GM18868 (cell line): ENCODE measurements at regions not wholly inside any gene's neighbourhood (a gene's known extent, or its start where the extent isn't known, plus 50 kb on each side); places are given as distances from the start of the nearest gene placed in this dataset.

Experiments used
- ATAC-seq: cut with Tn5 transposase; IDR thresholded peaks from one replicate; pipeline ENCODE4 v1.9.1; 2021; ENCODE audit warnings: mild to moderate bottlenecking, moderate library complexity; ENCODE audit not compliant: unreplicated experiment

- no peak for ATAC-seq
Measured at GRCh38 chr12:116480210-116480810, 78.9 kb upstream of the MAP1LC3B2 start.

DNA sequence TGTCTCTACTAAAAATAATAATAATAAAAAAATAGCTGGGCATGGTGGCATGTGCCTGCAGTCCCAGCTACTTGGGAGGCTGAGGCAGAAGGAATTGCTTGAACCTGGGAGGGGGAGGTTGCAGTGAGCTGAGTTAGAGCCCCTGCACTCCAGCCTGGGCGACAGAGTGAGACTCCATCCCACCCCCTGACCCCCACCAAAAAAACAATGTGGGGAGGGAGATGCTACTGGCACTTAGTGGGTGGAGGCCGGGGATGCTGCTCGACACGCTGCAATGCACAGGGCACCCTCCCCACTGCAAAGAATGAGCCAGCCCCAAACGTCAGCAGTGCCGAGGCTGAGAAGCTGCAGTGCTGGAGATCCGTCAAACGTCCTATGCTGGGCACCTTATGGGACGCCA is 77.5 kb upstream of the MAP1LC3B2 start:
- no peak for ATAC-seq

DNA sequence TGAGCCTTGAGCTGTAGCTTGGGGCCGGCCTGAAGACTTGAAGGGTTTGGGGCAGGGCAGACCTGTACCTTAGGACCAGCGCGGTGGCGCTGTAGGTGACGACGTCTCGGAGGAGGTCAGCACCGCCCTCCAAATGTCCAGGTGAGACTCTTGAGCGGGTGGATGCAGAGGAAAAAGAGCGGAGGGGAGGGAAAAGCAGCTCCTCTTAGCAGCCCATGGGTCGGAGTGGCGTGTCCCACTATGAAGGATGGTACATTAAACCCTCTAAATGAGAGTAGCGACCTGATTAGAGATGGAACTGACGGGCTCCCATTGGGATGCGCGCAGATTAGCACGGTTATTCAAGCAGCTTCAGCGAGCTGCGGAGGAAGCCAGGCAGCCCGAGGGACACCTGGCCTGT is 77.0 kb upstream of the MAP1LC3B2 start:
- no peak for ATAC-seq

DNA sequence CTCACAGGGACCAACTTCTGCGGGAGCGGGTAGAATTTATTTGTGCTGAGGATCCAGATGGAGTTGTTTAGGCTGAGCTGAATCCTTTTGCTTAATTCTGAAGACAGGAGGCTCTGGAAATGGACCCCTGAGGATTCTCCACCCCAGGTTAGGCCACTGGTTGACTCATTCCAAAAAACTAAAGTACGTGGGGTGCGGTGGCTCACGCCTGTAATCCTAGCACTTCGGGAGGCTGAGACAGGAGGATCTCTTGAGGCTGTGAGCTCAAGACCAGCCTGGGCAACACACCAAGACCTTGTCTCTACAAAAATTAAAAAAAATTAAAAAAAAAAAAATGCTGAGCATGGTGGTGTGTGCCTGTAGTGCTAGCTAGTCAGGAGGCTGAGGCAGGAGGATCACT is 76.3 kb upstream of the MAP1LC3B2 start:
- no peak for ATAC-seq

DNA sequence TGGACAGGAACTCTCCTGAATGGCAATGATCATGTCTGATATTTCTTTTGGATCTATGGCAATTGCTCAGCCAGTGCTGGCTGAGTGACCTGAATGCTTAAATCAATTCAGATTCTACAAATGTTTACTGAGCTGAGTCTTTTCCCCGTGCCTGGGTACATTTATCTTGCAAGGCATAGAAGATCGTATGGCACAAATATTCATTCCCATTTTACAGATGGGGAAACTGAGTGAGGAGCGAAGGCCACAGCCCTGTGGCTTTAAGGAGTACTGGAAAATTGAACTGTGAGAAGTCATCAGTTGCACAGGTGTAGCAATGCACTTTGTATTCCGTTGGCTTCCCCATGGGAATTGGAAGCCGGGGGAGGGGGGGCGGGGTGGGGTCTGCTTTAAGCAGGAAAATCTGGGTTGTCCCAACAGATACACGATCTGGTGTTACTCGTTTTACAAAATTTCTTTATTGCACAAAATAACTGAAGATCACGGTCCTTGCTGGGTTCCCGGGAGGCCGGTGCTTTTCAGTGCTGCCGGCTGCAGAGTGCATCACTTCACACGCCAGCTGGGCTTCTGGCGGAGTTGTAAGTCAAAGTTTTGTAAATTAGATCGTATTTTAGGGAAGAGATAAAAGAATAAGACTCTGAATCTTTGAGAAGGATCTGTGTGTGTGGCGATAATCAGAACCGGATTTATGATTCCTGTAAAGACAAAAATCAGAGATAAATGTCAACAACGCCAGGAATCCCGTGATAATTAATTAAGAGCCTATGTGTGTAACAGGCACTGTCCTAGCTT is 75.0 kb upstream of the MAP1LC3B2 start:
- no peak for ATAC-seq

DNA sequence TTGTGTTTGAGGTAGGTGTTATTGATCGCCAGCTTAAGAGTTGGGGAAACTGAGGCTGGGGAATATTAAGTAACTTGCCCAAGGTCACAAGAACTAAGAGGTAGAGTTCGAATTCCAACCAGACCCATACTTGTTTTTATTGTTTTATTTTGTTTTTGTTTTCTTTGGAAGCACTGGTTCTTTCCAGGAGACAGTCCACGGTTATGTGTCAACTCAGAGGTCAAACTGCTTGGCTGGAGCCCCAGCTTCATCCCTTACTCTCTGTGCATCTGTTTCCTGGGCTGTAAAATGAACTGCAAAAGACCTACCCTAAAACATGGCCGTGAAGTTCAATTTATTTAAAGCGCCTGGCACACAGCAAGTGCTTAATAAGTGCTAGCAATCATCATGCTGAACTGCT is 74.4 kb upstream of the MAP1LC3B2 start:
- ATAC-seq: no peak

- no peak for ATAC-seq
Measured at GRCh38 chr12:116489116-116489515, 70.1 kb upstream of the MAP1LC3B2 start.

GRCh38 chr12:116490471-116490870 is 68.7 kb upstream of the MAP1LC3B2 start:
- no peak for ATAC-seq

DNA sequence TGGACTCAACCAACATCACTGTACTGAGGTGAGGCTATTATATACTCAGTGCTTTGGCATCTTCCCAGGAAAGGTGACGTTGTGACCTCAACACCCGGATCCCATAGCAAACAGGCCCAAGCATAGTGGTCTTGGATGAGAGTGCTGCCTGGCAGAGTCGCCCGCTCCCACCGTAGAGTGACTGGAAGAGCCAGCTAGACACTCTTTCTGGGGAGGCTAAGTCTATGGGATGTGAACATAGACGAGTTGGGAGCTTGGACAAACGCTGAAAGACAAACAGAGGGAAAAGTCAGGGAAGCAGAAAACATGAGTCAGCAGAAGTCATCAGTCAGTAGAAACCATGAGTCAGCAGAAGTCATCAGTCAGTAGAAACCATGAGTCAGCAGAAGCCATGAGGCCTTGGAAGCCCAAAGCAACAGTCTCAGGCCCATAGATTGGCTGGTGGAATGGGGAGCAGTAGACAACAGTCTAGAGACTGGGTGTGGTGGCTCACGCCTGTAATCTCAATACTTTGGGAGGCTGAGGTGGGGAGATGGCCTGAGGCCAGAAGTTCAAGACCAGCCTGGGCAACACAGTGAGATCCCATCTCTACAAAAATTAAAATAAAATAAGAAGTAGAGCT is 66.4 kb upstream of the MAP1LC3B2 start:
- ATAC-seq: no peak

- no peak for ATAC-seq
Measured at GRCh38 chr12:116495260-116495659, 63.9 kb upstream of the MAP1LC3B2 start.

GRCh38 chr12:116497051-116497591 is 62.1 kb upstream of the MAP1LC3B2 start:
- no peak for ATAC-seq

DNA sequence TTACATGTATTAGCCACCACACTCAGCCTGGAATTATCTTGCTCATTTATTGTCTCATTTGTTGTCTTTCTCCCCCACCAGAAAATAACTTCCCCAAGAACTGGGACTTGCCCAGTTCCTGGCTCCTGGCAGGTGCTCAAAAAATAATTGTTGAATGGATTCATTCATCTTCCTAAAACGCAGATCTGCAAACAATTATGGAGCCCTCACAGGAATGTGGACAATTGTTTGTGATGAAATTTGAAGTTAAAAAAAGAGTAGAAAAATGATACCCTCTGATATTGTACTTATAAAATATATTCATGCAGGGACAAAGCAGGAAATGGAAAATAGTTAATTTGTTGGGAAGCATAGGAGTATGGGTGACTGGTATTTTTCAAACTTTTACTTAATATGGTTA is 60.7 kb upstream of the MAP1LC3B2 start:
- no peak for ATAC-seq

DNA sequence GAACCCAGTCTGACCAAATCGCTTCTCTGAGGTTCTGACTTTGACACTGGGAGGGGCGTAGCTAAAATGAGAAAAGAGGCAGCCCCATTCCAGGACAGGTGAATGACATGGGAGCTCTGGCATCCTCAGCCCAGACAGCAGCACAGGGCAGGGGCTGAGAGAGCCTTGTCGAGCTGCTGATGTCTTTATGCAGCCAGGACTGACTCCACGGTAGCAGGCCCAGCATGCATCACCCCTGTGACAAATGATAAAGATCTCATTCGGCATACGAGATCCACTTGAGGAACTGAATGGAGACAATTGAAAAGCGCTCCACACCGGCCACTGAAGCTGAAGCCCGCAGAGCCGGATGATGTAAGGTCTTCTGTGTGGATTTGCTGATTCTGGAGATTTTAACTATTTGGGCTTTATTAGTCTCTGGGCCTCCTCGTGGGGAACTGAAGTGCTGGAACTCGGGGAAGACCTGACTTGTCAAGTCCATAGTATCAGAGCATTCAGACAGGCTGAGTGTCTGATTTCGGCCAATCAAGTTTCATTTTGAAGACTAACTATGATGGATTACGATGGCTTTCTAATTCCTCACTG is 56.9 kb upstream of the MAP1LC3B2 start:
- no peak for ATAC-seq

DNA sequence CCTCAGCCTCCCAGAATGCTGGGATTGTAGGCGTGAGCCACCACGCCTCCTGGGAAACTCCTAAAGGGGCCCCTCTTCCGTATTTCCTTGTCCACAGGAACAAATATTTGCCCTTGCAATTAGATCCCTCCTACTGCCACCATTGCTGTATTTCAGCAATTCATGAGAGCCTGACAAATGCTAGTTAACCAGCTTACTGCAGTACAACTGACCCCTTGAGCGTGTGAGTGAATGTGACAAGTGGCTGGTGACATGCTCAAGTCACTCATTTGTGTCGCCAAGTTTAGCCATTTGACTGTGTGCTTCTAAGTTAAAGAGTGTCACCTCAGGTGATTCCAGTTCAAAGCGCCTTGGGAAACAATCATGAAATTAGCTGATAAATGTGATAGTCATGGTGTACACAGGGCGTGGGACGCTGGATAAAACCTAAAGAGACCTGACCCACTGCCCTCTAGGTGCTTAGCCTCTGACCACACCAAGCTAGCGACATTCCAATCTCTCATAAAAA is 56.1 kb upstream of the MAP1LC3B2 start:
- no peak for ATAC-seq

DNA sequence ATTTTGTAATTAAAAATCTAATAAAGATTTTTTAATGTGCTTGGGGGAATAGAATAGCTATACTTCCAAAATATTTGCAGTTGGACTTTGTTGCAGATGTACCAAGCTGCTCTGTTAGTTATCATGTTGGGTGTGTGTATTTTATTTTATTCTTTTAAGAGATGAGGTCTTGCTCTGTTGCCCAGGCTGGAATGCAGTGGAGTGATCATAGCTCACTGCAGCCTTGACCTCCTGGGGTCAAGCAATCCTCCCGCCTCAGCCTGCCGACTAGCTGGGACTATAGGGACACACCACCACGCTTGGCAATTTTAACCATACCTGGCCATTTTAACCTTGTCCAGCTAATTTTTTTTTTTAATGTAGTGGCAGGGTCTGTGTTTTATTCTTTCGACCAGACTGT is 54.7 kb upstream of the MAP1LC3B2 start:
- no peak for ATAC-seq

DNA sequence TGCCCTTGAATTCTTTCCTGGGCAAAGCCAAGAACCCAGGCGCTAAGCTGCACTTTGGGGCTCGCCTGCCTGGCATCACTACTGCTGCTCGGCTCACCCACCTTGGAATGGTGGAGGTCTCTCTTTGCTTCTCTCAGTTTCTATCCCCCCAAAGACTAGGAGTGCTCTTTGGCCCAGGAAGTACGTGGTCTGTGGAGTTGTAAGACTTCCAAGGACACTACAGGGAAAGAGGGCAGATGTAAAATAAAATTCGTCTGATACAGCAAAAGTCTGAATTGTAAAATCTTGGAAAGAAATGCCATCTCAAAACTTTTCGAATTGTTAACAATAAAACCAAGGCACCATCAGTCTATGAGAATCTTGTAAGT is 52.5 kb upstream of the MAP1LC3B2 start:
- ATAC-seq: no peak

DNA sequence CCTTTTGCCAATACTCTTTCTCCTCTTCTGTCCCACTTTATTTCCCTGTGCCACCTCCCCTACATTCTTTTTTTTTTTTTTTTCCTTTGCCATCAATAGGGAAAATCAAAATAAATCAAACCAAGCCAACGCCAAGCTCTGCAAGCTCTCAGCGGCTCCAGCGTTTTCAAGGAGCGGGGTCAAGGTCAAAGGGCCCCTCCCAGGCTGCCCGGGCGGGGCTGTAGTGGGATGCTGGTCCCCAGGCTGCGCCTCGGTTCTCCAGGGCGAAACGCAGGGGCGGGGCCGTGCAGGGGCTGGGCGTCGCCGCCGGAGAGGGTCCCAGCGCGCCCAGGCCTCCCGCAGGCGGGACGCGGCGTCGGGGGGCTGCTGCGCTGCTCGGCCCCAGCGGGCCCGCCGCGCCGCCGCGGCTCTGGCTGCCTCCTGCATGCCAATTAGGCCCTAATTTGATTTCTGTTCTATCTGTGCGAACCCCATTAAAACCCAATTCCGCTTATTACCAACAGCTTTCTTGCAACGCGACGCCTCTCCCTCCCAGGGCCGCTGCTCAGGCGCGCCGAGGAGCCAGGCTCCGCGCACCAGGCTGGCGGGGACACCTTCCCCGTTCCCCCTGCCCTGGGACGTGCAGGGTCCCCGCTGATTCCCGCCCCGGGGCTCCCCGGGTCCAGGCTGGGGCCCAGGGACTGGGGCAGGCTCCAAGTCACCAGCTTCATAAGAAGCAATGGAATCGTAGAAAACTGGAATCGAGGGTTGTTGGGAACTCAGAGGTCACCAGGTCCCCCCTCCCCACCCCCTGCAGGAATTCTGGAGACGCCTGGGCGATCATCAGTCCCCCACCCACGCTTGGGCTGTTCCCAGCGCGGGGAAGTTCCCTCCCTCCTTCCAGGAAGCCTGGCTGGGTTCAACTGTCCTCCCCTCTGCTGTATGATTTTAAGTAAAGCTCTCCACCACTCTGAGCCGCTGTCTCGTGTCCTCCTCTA is 50.7 kb upstream of the MAP1LC3B2 start:
- ATAC-seq: no peak
